HEK293 (cell line): ENCODE measurements at regions not wholly inside any gene's neighbourhood (a gene's known extent, or its start where the extent isn't known, plus 50 kb on each side); places are given as distances from the start of the nearest gene placed in this dataset.

ENCODE experiments used
- CTCF ChIP-seq: fragments of 450-650 bp; formaldehyde crosslinking; IDR thresholded peaks from 2 replicates; pipeline ENCODE4 v1.5.1; 2016; ENCODE audit warnings: missing biosample characterization, missing genetic modification characterization
- ZBTB1 ChIP-seq: fragments of 450-650 bp; formaldehyde crosslinking; IDR thresholded peaks from 2 replicates; pipeline ENCODE4 v1.5.1; 2016; ENCODE audit warnings: missing biosample characterization, missing genetic modification characterization
- ZBTB11 ChIP-seq: fragments of 450-650 bp; formaldehyde crosslinking; conservative IDR thresholded peaks from 2 replicates; pipeline ENCODE4 v1.5.1; 2016; ENCODE audit warnings: low read depth, missing biosample characterization, missing genetic modification characterization
- ZNF121 ChIP-seq: fragments of 450-650 bp; formaldehyde crosslinking; IDR thresholded peaks from 2 replicates; pipeline ENCODE4 v1.5.1; 2016; ENCODE audit warnings: missing biosample characterization, missing genetic modification characterization
- ZNF133 ChIP-seq: fragments of 450-650 bp; formaldehyde crosslinking; IDR thresholded peaks from 2 replicates; pipeline ENCODE4 v1.5.1; 2016; ENCODE audit warnings: missing biosample characterization, missing genetic modification characterization
- ZNF530 ChIP-seq: fragments of 450-650 bp; formaldehyde crosslinking; IDR thresholded peaks from 2 replicates; pipeline ENCODE4 v1.5.1; 2016; ENCODE audit warnings: low read depth, missing biosample characterization, missing genetic modification characterization
- ZNF791 ChIP-seq: fragments of 450-650 bp; formaldehyde crosslinking; IDR thresholded peaks from 2 replicates; pipeline ENCODE4 v1.5.1; 2016; ENCODE audit warnings: missing biosample characterization, missing genetic modification characterization
- TF ChIP-seq, protein P1 (sequence below): fragments of 450-650 bp; formaldehyde crosslinking; IDR thresholded peaks from 2 replicates; pipeline ENCODE4 v1.5.1; 2016; ENCODE audit warnings: missing biosample characterization, missing genetic modification characterization
- TF ChIP-seq, protein P2 (sequence below): fragments of 450-650 bp; formaldehyde crosslinking; IDR thresholded peaks from 2 replicates; pipeline ENCODE4 v1.5.1; 2016; ENCODE audit warnings: missing biosample characterization, missing genetic modification characterization

- TF ChIP-seq CTCF (tag by site-specific recombination): no peak
- no peak for TF ChIP-seq ZNF530
- TF ChIP-seq ZNF121 (tag by site-specific recombination): no peak
- TF ChIP-seq ZBTB1 (tag by site-specific recombination): no peak
- TF ChIP-seq, protein P1, sequence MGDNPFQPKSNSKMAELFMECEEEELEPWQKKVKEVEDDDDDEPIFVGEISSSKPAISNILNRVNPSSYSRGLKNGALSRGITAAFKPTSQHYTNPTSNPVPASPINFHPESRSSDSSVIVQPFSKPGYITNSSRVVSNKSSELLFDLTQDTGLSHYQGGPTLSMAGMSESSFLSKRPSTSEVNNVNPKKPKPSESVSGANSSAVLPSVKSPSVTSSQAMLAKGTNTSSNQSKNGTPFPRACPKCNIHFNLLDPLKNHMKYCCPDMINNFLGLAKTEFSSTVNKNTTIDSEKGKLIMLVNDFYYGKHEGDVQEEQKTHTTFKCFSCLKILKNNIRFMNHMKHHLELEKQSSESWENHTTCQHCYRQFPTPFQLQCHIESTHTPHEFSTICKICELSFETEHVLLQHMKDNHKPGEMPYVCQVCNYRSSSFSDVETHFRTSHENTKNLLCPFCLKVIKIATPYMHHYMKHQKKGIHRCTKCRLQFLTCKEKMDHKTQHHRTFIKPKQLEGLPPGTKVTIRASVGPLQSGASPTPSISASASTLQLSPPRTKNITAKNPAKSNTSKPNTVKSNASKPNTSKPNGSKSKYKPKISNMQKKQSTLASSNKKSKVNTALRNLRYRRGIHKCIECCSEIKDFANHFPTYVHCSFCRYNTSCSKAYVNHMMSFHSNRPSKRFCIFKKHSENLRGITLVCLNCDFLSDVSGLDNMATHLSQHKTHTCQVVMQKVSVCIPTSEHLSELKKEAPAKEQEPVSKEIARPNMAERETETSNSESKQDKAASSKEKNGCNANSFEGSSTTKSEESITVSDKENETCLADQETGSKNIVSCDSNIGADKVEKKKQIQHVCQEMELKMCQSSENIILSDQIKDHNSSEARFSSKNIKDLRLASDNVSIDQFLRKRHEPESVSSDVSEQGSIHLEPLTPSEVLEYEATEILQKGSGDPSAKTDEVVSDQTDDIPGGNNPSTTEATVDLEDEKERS (tag by site-specific recombination): no peak
- TF ChIP-seq ZBTB11 (tag by site-specific recombination): no peak
- TF ChIP-seq ZNF791 (tag by site-specific recombination): no peak
- no peak for TF ChIP-seq ZNF133 (tag by site-specific recombination)
- TF ChIP-seq, protein P2, sequence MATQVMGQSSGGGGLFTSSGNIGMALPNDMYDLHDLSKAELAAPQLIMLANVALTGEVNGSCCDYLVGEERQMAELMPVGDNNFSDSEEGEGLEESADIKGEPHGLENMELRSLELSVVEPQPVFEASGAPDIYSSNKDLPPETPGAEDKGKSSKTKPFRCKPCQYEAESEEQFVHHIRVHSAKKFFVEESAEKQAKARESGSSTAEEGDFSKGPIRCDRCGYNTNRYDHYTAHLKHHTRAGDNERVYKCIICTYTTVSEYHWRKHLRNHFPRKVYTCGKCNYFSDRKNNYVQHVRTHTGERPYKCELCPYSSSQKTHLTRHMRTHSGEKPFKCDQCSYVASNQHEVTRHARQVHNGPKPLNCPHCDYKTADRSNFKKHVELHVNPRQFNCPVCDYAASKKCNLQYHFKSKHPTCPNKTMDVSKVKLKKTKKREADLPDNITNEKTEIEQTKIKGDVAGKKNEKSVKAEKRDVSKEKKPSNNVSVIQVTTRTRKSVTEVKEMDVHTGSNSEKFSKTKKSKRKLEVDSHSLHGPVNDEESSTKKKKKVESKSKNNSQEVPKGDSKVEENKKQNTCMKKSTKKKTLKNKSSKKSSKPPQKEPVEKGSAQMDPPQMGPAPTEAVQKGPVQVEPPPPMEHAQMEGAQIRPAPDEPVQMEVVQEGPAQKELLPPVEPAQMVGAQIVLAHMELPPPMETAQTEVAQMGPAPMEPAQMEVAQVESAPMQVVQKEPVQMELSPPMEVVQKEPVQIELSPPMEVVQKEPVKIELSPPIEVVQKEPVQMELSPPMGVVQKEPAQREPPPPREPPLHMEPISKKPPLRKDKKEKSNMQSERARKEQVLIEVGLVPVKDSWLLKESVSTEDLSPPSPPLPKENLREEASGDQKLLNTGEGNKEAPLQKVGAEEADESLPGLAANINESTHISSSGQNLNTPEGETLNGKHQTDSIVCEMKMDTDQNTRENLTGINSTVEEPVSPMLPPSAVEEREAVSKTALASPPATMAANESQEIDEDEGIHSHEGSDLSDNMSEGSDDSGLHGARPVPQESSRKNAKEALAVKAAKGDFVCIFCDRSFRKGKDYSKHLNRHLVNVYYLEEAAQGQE (tag by site-specific recombination): no peak
Measured at GRCh38 chr11:42901084-42901483, 410.7 kb upstream of the API5 start.
